MM.1S (cell line): ENCODE measurements at regions not wholly inside any gene's neighbourhood (a gene's known extent, or its start where the extent isn't known, plus 50 kb on each side); places are given as distances from the start of the nearest gene placed in this dataset.

Experiments
- DNase-seq: peaks from one replicate; pipeline ENCODE4 v3.0.0-alpha.2; 2015
- H2AFZ ChIP-seq: fragments of 300-600 bp; sonication (generic); 2 replicates; pipeline ENCODE4 v1.6.0; 2016; ENCODE audit warnings: antibody characterized with exemption, low read length
- H3F3A ChIP-seq: fragments of 300-600 bp; sonication (generic); 2 replicates; pipeline ENCODE4 v1.6.1; 2016; ENCODE audit warnings: mild to moderate bottlenecking, antibody characterized with exemption, low read length, moderate library complexity, mixed read lengths; ENCODE audit not compliant: insufficient read depth
- H3K27ac ChIP-seq: fragments of 300-600 bp; sonication (generic); 2 replicates; pipeline ENCODE4 v1.5.1; 2016; ENCODE audit warnings: mild to moderate bottlenecking, low read length
- H3K27me3 ChIP-seq: fragments of 300-600 bp; sonication (generic); replicated peaks from 2 replicates; pipeline ENCODE4 v1.6.0; 2016; ENCODE audit warnings: low read length; ENCODE audit not compliant: insufficient read depth
- H3K36me3 ChIP-seq: fragments of 300-600 bp; sonication (generic); replicated peaks from 2 replicates; pipeline ENCODE4 v1.6.1; 2016; ENCODE audit warnings: mild to moderate bottlenecking, low read length, mixed read lengths; ENCODE audit not compliant: insufficient read depth
- H3K4me1 ChIP-seq: fragments of 300-600 bp; sonication (generic); 2 replicates; pipeline ENCODE4 v1.6.1; 2016; ENCODE audit warnings: low read length, mixed read lengths
- H3K4me2 ChIP-seq: fragments of 300-600 bp; sonication (generic); 2 replicates; pipeline ENCODE4 v1.6.0; 2016; ENCODE audit warnings: low read depth, low read length
- H3K4me3 ChIP-seq: fragments of 300-600 bp; sonication (generic); 2 replicates; pipeline ENCODE4 v1.5.1; 2016; ENCODE audit warnings: low read length, mixed read lengths
- H3K79me2 ChIP-seq: fragments of 300-600 bp; sonication (generic); 2 replicates; pipeline ENCODE4 v1.6.1; 2016; ENCODE audit warnings: mixed run types, low read length, mixed read lengths
- H3K9ac ChIP-seq: fragments of 300-600 bp; sonication (generic); 2 replicates; pipeline ENCODE4 v1.6.1; 2016; ENCODE audit warnings: low read length, mixed read lengths
- H3K9me2 ChIP-seq: fragments of 300-600 bp; sonication (generic); replicated peaks from 2 replicates; pipeline ENCODE4 v1.6.1; 2016; ENCODE audit warnings: mild to moderate bottlenecking, low read length, mixed read lengths; ENCODE audit not compliant: insufficient read depth
- H3K9me3 ChIP-seq: fragments of 300-600 bp; sonication (generic); replicated peaks from 2 replicates; pipeline ENCODE4 v1.6.1; 2016; ENCODE audit warnings: mild to moderate bottlenecking, low read length, mixed read lengths; ENCODE audit not compliant: insufficient read depth
- H4K20me1 ChIP-seq: fragments of 300-600 bp; sonication (generic); 2 replicates; pipeline ENCODE4 v1.6.1; 2016; ENCODE audit warnings: mild to moderate bottlenecking, low read length, moderate library complexity, mixed read lengths; ENCODE audit not compliant: insufficient read depth
- CTCF ChIP-seq: fragments of 300-600 bp; sonication (generic); IDR thresholded peaks from 2 replicates; pipeline ENCODE4 v1.5.1; 2016; ENCODE audit warnings: antibody characterized with exemption, low read length, mixed read lengths
- EZH2 ChIP-seq: fragments of 300-600 bp; sonication (generic); optimal IDR thresholded peaks from 2 replicates; pipeline ENCODE3; 2017; ENCODE audit warnings: low read depth, mild to moderate bottlenecking, antibody characterized with exemption, low read length, mixed read lengths
- EZH2phosphoT487 ChIP-seq: fragments of 300-600 bp; sonication (generic); IDR thresholded peaks from 2 replicates; pipeline ENCODE4 v1.6.1; 2018; ENCODE audit warnings: antibody characterized with exemption, low read length

GRCh38 chr20:59411589-59411988 is 111.2 kb downstream of the EDN3 start:
- Histone ChIP-seq H3K4me1 (no peaks in the 10 kb centered on the region), H3K9me3 (no peaks in the 10 kb centered on the region), H3F3A (no peaks in the 10 kb centered on the region), H3K27me3 (peaks cover 92% of the 10 kb centered on the region), H3K79me2 (no peaks in the 10 kb centered on the region), H3K27ac (no peak overlapping the region), H3K9me2 (no peaks in the 10 kb centered on the region), H3K36me3 (no peaks in the 10 kb centered on the region), H4K20me1 (no peaks in the 10 kb centered on the region), H2AFZ (no peak overlapping the region), H3K9ac (no peak overlapping the region), H3K4me3 (no peak overlapping the region), H3K4me2 (no peak overlapping the region)
- TF ChIP-seq EZH2phosphoT487: no peak
- TF ChIP-seq CTCF: no peak
- no peak for TF ChIP-seq EZH2
- DNase-seq: no peak

GRCh38 chr20:59412181-59412580 is 111.8 kb downstream of the EDN3 start:
- no peak overlapping the region for H3K27ac ChIP-seq
- TF ChIP-seq CTCF (no peak), EZH2 (no peak), EZH2phosphoT487 (no peak)

GRCh38 chr20:59412875-59413284 is 112.5 kb downstream of the EDN3 start:
- H3F3A ChIP-seq: no peaks in the 10 kb centered on the region
- H3K27ac ChIP-seq: no peak overlapping the region
- H3K27me3 ChIP-seq: peaks cover 91% of the 10 kb centered on the region
- no peak for TF ChIP-seq EZH2phosphoT487
- H3K36me3 ChIP-seq: no peaks in the 10 kb centered on the region
- H4K20me1 ChIP-seq: no peaks in the 10 kb centered on the region
- no peaks in the 10 kb centered on the region for H3K79me2 ChIP-seq
- H3K4me3 ChIP-seq: no peak overlapping the region
- H3K9me2 ChIP-seq: no peaks in the 10 kb centered on the region
- no peak overlapping the region for H3K4me2 ChIP-seq
- DNase-seq: no peak
- no peak overlapping the region for H3K9ac ChIP-seq
- no peaks in the 10 kb centered on the region for H3K9me3 ChIP-seq
- H3K4me1 ChIP-seq: no peaks in the 10 kb centered on the region
- H2AFZ ChIP-seq: no peak overlapping the region

More at GRCh38 chr20:59412181-59412580, 111.8 kb downstream of the EDN3 start:
- DNase-seq: no peak
- Histone ChIP-seq H3K27me3 (peaks cover 91% of the 10 kb centered on the region), H3K4me3 (no peak overlapping the region), H3K4me2 (no peak overlapping the region), H4K20me1 (no peaks in the 10 kb centered on the region), H3K9me2 (no peaks in the 10 kb centered on the region), H3K79me2 (no peaks in the 10 kb centered on the region), H3F3A (no peaks in the 10 kb centered on the region), H3K9me3 (no peaks in the 10 kb centered on the region), H3K36me3 (no peaks in the 10 kb centered on the region), H2AFZ (no peak overlapping the region), H3K4me1 (no peaks in the 10 kb centered on the region), H3K9ac (no peak overlapping the region)

GRCh38 chr20:59413326-59413865 is 113.0 kb downstream of the EDN3 start:
- H4K20me1 ChIP-seq: no peaks in the 10 kb centered on the region
- H3K4me1 ChIP-seq: no peaks in the 10 kb centered on the region
- H3K9me2 ChIP-seq: no peaks in the 10 kb centered on the region
- no peaks in the 10 kb centered on the region for H3K9me3 ChIP-seq
- H3F3A ChIP-seq: no peaks in the 10 kb centered on the region
- no peaks in the 10 kb centered on the region for H3K79me2 ChIP-seq
- no peak overlapping the region for H2AFZ ChIP-seq
- no peaks in the 10 kb centered on the region for H3K36me3 ChIP-seq
- DNase-seq: no peak
- H3K9ac ChIP-seq: no peak overlapping the region
- H3K27ac ChIP-seq: no peak overlapping the region
- TF ChIP-seq EZH2: no peak
- no peak for TF ChIP-seq CTCF
- TF ChIP-seq EZH2phosphoT487: no peak
- no peak overlapping the region for H3K4me3 ChIP-seq
- H3K27me3 ChIP-seq: peaks cover 90% of the 10 kb centered on the region
- H3K4me2 ChIP-seq: no peak overlapping the region
